GM23338 (cell line): ENCODE measurements at regions not wholly inside any gene's neighbourhood (a gene's known extent, or its start where the extent isn't known, plus 50 kb on each side); places are given as distances from the start of the nearest gene placed in this dataset.
"Not testable (repeated sequence)": the region's sequence is repeated elsewhere in the genome, so short reads cannot be mapped to it uniquely, and the experiment has no call there.

ENCODE experiments used
- ATAC-seq: fragments of 200-7000 bp; cut with Tn5 transposase; 3 replicates; pipeline ENCODE4 v1.9.1; 2020
- DNase-seq: peaks from one replicate; pipeline ENCODE4 v3.0.0-alpha.2; 2015; ENCODE audit warnings: low spot score
- H2AFZ ChIP-seq: fragments of 200-600 bp; sonication (generic); 2 replicates; pipeline ENCODE4 v1.8.0; 2016; ENCODE audit warnings: antibody characterized with exemption, mild to moderate bottlenecking, moderate library complexity
- H3F3A ChIP-seq: fragments of 200-600 bp; sonication (generic); replicated peaks from 2 replicates; pipeline ENCODE4 v1.8.0; 2017; ENCODE audit warnings: antibody characterized with exemption, mixed run types, low read depth
- H3K27ac ChIP-seq: fragments of 200-600 bp; sonication (generic); 2 replicates; pipeline ENCODE4 v1.6.1; 2016; ENCODE audit warnings: low read depth
- H3K27me3 ChIP-seq: fragments of 200-600 bp; sonication (generic); 2 replicates; pipeline ENCODE4 v1.8.0; 2016; ENCODE audit warnings: mild to moderate bottlenecking, mixed run types, moderate library complexity; ENCODE audit not compliant: insufficient read depth
- H3K36me3 ChIP-seq: fragments of 200-600 bp; sonication (generic); 2 replicates; pipeline ENCODE4 v1.8.0; 2016; ENCODE audit warnings: mild to moderate bottlenecking; ENCODE audit not compliant: insufficient read depth
- H3K4me1 ChIP-seq: fragments of 200-600 bp; sonication (generic); 2 replicates; pipeline ENCODE4 v1.8.0; 2016; ENCODE audit warnings: mild to moderate bottlenecking, moderate library complexity; ENCODE audit not compliant: insufficient read depth
- H3K4me2 ChIP-seq: fragments of 200-600 bp; sonication (generic); 2 replicates; pipeline ENCODE4 v1.7.1; 2017; ENCODE audit warnings: mixed run types
- H3K4me3 ChIP-seq: fragments of 200-600 bp; sonication (generic); 2 replicates; pipeline ENCODE4 v1.6.1; 2016; ENCODE audit warnings: mixed run types
- H3K79me2 ChIP-seq: fragments of 200-600 bp; sonication (generic); replicated peaks from 2 replicates; pipeline ENCODE4 v1.8.0; 2017; ENCODE audit warnings: mild to moderate bottlenecking; ENCODE audit not compliant: insufficient read depth
- H3K9me2 ChIP-seq: fragments of 200-600 bp; sonication (generic); 2 replicates; pipeline ENCODE4 v1.8.0; 2017; ENCODE audit not compliant: insufficient read depth
- H4K20me1 ChIP-seq: fragments of 200-600 bp; sonication (generic); replicated peaks from 2 replicates; pipeline ENCODE4 v1.8.0; 2017; ENCODE audit warnings: mild to moderate bottlenecking; ENCODE audit not compliant: insufficient read depth
- H3K27ac Mint-ChIP-seq: 2 replicates; pipeline ENCODE4 v1.8.0; 2020; ENCODE audit warnings: inconsistent platforms, mild to moderate bottlenecking, moderate library complexity, mixed read lengths
- H3K27me3 Mint-ChIP-seq: 3 replicates; pipeline ENCODE4 v1.8.0; 2022; ENCODE audit warnings: low read depth, mild to moderate bottlenecking, moderate library complexity, mixed read lengths, inconsistent platforms; ENCODE audit not compliant: insufficient read depth, poor library complexity
- H3K36me3 Mint-ChIP-seq: 3 replicates; pipeline ENCODE4 v1.8.0; 2021; ENCODE audit warnings: low read depth, mild to moderate bottlenecking, inconsistent platforms, moderate library complexity, mixed read lengths
- H3K4me1 Mint-ChIP-seq: 3 replicates; pipeline ENCODE4 v1.8.0; 2020; ENCODE audit warnings: mild to moderate bottlenecking, inconsistent platforms, mixed read lengths
- H3K4me3 Mint-ChIP-seq: 3 replicates; pipeline ENCODE4 v1.8.0; 2021; ENCODE audit warnings: moderate library complexity, mild to moderate bottlenecking, inconsistent platforms, mixed read lengths
- H3K9me3 Mint-ChIP-seq: 3 replicates; pipeline ENCODE4 v1.8.0; 2020; ENCODE audit warnings: moderate library complexity, mild to moderate bottlenecking, inconsistent platforms, mixed read lengths
- CREB1 ChIP-seq: fragments of 250-450 bp; sonication (Bioruptor Pico); IDR thresholded peaks from 2 replicates; pipeline ENCODE4 v1.5.0; 2020; ENCODE audit warnings: low read depth, mild to moderate bottlenecking, moderate library complexity
- EZH2 ChIP-seq: fragments of 200-600 bp; sonication (generic); IDR thresholded peaks from one replicate; pipeline ENCODE4 v1.8.0; 2017; ENCODE audit warnings: antibody characterized with exemption, mild to moderate bottlenecking, low read depth; ENCODE audit not compliant: unreplicated experiment
- EZH2phosphoT487 ChIP-seq: fragments of 200-600 bp; sonication (generic); IDR thresholded peaks from one replicate; pipeline ENCODE4 v1.8.1; 2018; ENCODE audit warnings: antibody characterized with exemption; ENCODE audit not compliant: unreplicated experiment
- NANOG ChIP-seq: IDR thresholded peaks from 2 replicates; pipeline ENCODE4 v1.6.1; 2016; ENCODE audit warnings: antibody characterized with exemption, borderline replicate concordance
- POLR2AphosphoS5 ChIP-seq: IDR thresholded peaks from 2 replicates; pipeline ENCODE4 v1.6.1; 2016; ENCODE audit warnings: antibody characterized with exemption, low read depth
- STAT1 ChIP-seq: IDR thresholded peaks from one replicate; pipeline ENCODE4 v1.6.1; 2016; ENCODE audit warnings: antibody characterized with exemption; ENCODE audit not compliant: unreplicated experiment
- ZNF114 ChIP-seq: fragments of 250-450 bp; sonication (Bioruptor Pico); IDR thresholded peaks from 2 replicates; pipeline ENCODE4 v1.5.0; 2020; ENCODE audit warnings: mild to moderate bottlenecking, moderate library complexity
- ZNF331 ChIP-seq: fragments of 250-450 bp; sonication (Bioruptor Pico); IDR thresholded peaks from 2 replicates; pipeline ENCODE4 v1.5.0; 2020; ENCODE audit warnings: low read depth, mild to moderate bottlenecking, moderate library complexity
- TF ChIP-seq, protein P1 (sequence below): fragments of 250-450 bp; sonication (Bioruptor Pico); IDR thresholded peaks from 2 replicates; pipeline ENCODE4 v1.5.0; 2020; ENCODE audit warnings: mild to moderate bottlenecking, moderate library complexity
- TF ChIP-seq, protein P2 (sequence below), 2 experiments: fragments of 200-600 bp in 1 of 2; sonication (generic) in 1 of 2; conservative IDR thresholded peaks; 2 replicates each; pipeline versions ENCODE4 v1.5.1 to v1.6.1; 2016 to 2017; ENCODE audit warnings: antibody characterized with exemption in 2 of 2, low read depth in 2 of 2, mild to moderate bottlenecking in 2 of 2, moderate library complexity in 1 of 2
- TF ChIP-seq, protein P3 (sequence below): IDR thresholded peaks from one replicate; pipeline ENCODE4 v1.6.1; 2018; ENCODE audit warnings: antibody characterized with exemption; ENCODE audit not compliant: unreplicated experiment

DNA sequence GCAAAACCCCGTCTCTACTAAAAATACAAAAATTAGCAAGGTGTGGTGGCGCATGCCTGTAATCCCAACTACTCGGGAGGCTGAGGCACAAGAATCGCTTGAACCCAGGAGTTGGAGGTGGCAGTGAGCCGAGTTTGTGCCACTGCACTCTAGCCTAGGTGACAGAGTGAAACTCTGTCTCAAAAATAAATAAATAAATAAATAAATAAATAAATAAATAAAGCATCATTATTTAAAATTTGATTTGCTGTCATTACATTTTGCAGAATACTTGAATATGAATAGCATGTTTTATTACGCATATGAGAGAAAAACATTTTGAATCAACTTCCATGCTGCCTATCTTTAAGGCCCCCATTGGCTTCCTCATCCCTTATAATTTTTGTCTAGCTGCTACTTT, 53.4 kb upstream of the MED14 start:
- not testable (repeated sequence) for H4K20me1 ChIP-seq, H3K9me3 Mint-ChIP-seq, H3K4me1 Mint-ChIP-seq, ATAC-seq, DNase-seq, H3K4me3 Mint-ChIP-seq, H3K27me3 ChIP-seq, H3F3A ChIP-seq, H3K27ac Mint-ChIP-seq, H3K9me2 ChIP-seq, H3K36me3 Mint-ChIP-seq, H3K27me3 Mint-ChIP-seq, H3K4me2 ChIP-seq, H3K4me3 ChIP-seq, H2AFZ ChIP-seq, H3K79me2 ChIP-seq, H3K36me3 ChIP-seq, H3K4me1 ChIP-seq, H3K27ac ChIP-seq

DNA sequence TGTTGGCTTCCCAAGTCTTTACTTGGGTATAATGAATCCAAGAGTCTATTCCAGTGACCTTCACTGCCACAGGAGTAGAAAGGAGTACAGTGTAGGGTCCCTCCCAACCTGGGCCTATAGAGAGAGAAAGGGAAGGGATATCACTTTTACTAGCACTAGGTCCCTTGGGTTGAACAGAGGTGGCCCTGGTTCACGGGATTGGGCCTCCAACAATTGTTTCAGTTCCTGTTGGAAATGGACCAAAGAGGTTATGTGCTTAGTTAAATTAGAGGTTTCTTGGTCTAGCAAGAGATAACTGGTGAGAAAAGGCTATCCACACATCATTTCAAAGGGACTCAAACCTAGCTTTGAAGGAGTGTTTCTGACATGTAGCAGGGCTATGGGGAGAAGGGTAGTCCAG, 57.1 kb upstream of the MED14 start:
- no peaks in the 10 kb centered on the region for H3K9me2 ChIP-seq
- TF ChIP-seq EZH2, result no peak
- TF ChIP-seq, protein P1, sequence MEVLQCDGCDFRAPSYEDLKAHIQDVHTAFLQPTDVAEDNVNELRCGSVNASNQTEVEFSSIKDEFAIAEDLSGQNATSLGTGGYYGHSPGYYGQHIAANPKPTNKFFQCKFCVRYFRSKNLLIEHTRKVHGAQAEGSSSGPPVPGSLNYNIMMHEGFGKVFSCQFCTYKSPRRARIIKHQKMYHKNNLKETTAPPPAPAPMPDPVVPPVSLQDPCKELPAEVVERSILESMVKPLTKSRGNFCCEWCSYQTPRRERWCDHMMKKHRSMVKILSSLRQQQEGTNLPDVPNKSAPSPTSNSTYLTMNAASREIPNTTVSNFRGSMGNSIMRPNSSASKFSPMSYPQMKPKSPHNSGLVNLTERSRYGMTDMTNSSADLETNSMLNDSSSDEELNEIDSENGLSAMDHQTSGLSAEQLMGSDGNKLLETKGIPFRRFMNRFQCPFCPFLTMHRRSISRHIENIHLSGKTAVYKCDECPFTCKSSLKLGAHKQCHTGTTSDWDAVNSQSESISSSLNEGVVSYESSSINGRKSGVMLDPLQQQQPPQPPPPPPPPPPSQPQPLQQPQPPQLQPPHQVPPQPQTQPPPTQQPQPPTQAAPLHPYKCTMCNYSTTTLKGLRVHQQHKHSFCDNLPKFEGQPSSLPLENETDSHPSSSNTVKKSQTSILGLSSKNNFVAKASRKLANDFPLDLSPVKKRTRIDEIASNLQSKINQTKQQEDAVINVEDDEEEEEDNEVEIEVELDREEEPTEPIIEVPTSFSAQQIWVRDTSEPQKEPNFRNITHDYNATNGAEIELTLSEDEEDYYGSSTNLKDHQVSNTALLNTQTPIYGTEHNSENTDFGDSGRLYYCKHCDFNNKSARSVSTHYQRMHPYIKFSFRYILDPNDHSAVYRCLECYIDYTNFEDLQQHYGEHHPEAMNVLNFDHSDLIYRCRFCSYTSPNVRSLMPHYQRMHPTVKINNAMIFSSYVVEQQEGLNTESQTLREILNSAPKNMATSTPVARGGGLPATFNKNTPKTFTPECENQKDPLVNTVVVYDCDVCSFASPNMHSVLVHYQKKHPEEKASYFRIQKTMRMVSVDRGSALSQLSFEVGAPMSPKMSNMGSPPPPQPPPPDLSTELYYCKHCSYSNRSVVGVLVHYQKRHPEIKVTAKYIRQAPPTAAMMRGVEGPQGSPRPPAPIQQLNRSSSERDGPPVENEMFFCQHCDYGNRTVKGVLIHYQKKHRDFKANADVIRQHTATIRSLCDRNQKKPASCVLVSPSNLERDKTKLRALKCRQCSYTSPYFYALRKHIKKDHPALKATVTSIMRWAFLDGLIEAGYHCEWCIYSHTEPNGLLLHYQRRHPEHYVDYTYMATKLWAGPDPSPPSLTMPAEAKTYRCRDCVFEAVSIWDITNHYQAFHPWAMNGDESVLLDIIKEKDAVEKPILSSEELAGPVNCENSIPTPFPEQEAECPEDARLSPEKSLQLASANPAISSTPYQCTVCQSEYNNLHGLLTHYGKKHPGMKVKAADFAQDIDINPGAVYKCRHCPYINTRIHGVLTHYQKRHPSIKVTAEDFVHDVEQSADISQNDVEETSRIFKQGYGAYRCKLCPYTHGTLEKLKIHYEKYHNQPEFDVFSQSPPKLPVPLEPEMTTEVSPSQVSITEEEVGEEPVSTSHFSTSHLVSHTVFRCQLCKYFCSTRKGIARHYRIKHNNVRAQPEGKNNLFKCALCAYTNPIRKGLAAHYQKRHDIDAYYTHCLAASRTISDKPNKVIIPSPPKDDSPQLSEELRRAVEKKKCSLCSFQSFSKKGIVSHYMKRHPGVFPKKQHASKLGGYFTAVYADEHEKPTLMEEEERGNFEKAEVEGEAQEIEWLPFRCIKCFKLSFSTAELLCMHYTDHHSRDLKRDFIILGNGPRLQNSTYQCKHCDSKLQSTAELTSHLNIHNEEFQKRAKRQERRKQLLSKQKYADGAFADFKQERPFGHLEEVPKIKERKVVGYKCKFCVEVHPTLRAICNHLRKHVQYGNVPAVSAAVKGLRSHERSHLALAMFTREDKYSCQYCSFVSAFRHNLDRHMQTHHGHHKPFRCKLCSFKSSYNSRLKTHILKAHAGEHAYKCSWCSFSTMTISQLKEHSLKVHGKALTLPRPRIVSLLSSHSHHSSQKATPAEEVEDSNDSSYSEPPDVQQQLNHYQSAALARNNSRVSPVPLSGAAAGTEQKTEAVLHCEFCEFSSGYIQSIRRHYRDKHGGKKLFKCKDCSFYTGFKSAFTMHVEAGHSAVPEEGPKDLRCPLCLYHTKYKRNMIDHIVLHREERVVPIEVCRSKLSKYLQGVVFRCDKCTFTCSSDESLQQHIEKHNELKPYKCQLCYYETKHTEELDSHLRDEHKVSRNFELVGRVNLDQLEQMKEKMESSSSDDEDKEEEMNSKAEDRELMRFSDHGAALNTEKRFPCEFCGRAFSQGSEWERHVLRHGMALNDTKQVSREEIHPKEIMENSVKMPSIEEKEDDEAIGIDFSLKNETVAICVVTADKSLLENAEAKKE (CRISPR knock-in tag), result no peak
- TF ChIP-seq, protein P2, sequence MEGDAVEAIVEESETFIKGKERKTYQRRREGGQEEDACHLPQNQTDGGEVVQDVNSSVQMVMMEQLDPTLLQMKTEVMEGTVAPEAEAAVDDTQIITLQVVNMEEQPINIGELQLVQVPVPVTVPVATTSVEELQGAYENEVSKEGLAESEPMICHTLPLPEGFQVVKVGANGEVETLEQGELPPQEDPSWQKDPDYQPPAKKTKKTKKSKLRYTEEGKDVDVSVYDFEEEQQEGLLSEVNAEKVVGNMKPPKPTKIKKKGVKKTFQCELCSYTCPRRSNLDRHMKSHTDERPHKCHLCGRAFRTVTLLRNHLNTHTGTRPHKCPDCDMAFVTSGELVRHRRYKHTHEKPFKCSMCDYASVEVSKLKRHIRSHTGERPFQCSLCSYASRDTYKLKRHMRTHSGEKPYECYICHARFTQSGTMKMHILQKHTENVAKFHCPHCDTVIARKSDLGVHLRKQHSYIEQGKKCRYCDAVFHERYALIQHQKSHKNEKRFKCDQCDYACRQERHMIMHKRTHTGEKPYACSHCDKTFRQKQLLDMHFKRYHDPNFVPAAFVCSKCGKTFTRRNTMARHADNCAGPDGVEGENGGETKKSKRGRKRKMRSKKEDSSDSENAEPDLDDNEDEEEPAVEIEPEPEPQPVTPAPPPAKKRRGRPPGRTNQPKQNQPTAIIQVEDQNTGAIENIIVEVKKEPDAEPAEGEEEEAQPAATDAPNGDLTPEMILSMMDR (conservative IDR thresholded peaks at IDR 0.05; ENCODE audit: low read depth in 2 of 2), result no peak
- no peak for TF ChIP-seq CREB1 (CRISPR knock-in tag)
- no peak for TF ChIP-seq STAT1
- TF ChIP-seq ZNF114 (CRISPR knock-in tag), result no peak
- no peak for TF ChIP-seq POLR2AphosphoS5
- TF ChIP-seq, protein P3, sequence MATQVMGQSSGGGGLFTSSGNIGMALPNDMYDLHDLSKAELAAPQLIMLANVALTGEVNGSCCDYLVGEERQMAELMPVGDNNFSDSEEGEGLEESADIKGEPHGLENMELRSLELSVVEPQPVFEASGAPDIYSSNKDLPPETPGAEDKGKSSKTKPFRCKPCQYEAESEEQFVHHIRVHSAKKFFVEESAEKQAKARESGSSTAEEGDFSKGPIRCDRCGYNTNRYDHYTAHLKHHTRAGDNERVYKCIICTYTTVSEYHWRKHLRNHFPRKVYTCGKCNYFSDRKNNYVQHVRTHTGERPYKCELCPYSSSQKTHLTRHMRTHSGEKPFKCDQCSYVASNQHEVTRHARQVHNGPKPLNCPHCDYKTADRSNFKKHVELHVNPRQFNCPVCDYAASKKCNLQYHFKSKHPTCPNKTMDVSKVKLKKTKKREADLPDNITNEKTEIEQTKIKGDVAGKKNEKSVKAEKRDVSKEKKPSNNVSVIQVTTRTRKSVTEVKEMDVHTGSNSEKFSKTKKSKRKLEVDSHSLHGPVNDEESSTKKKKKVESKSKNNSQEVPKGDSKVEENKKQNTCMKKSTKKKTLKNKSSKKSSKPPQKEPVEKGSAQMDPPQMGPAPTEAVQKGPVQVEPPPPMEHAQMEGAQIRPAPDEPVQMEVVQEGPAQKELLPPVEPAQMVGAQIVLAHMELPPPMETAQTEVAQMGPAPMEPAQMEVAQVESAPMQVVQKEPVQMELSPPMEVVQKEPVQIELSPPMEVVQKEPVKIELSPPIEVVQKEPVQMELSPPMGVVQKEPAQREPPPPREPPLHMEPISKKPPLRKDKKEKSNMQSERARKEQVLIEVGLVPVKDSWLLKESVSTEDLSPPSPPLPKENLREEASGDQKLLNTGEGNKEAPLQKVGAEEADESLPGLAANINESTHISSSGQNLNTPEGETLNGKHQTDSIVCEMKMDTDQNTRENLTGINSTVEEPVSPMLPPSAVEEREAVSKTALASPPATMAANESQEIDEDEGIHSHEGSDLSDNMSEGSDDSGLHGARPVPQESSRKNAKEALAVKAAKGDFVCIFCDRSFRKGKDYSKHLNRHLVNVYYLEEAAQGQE, result no peak
- TF ChIP-seq ZNF331 (CRISPR knock-in tag), result no peak
- no peak for TF ChIP-seq EZH2phosphoT487
- TF ChIP-seq NANOG, result no peak

More for the DNA sequence above, 57.1 kb upstream of the MED14 start:
- Histone ChIP-seq H4K20me1 (no peaks in the 10 kb centered on the region), H3F3A (no peaks in the 10 kb centered on the region), H3K79me2 (no peaks in the 10 kb centered on the region), H3K27ac (no peak overlapping the region), H2AFZ (no peak overlapping the region), H3K4me3 (no peak overlapping the region), H3K4me1 (no peaks in the 10 kb centered on the region), H3K36me3 (no peaks in the 10 kb centered on the region), H3K4me2 (no peak overlapping the region), H3K27me3 (no peaks in the 10 kb centered on the region)
- Mint-ChIP-seq H3K27me3 (peaks cover 4% of the 10 kb centered on the region), H3K9me3 (peaks cover 25% of the 10 kb centered on the region), H3K36me3 (peaks cover 23% of the 10 kb centered on the region), H3K4me1 (peaks cover 3% of the 10 kb centered on the region; the same call in 2 of the 3 replicates), H3K27ac (no peak overlapping the region), H3K4me3 (no peak overlapping the region)
- DNase-seq (no peak), ATAC-seq (no peak)
